IPS-20b (cell line): ENCODE measurements at regions not wholly inside any gene's neighbourhood (a gene's known extent, or its start where the extent isn't known, plus 50 kb on each side); places are given as distances from the start of the nearest gene placed in this dataset.
"Not testable (repeated sequence)": the region's sequence is repeated elsewhere in the genome, so short reads cannot be mapped to it uniquely, and the experiment has no call there.

Experiments
- H3K27ac ChIP-seq: one replicate; pipeline ENCODE4 v1.5.1; 2013; ENCODE audit warnings: low read length
- H3K27me3 ChIP-seq: 2 replicates; pipeline ENCODE4 v1.6.1; 2013; ENCODE audit warnings: mild to moderate bottlenecking, low read length, inconsistent platforms; ENCODE audit not compliant: insufficient read depth
- H3K36me3 ChIP-seq: 2 replicates; pipeline ENCODE4 v1.6.1; 2013; ENCODE audit warnings: low read depth, mild to moderate bottlenecking, inconsistent platforms, low read length, moderate library complexity; ENCODE audit not compliant: insufficient read depth
- H3K4me1 ChIP-seq: 2 replicates; pipeline ENCODE4 v1.6.1; 2013; ENCODE audit warnings: mild to moderate bottlenecking, control low read depth, inconsistent platforms, low read length, moderate library complexity; ENCODE audit not compliant: insufficient read depth
- H3K4me3 ChIP-seq: 2 replicates; pipeline ENCODE4 v1.5.1; 2013; ENCODE audit warnings: mild to moderate bottlenecking, low read length, inconsistent platforms
- H3K9ac ChIP-seq: 2 replicates; pipeline ENCODE4 v1.6.1; 2013; ENCODE audit warnings: low read depth, mild to moderate bottlenecking, inconsistent platforms, low read length, moderate library complexity
- H3K9me3 ChIP-seq: 2 replicates; pipeline ENCODE4 v1.6.1; 2013; ENCODE audit warnings: mild to moderate bottlenecking, low read depth, low read length, inconsistent platforms; ENCODE audit not compliant: insufficient read depth

DNA sequence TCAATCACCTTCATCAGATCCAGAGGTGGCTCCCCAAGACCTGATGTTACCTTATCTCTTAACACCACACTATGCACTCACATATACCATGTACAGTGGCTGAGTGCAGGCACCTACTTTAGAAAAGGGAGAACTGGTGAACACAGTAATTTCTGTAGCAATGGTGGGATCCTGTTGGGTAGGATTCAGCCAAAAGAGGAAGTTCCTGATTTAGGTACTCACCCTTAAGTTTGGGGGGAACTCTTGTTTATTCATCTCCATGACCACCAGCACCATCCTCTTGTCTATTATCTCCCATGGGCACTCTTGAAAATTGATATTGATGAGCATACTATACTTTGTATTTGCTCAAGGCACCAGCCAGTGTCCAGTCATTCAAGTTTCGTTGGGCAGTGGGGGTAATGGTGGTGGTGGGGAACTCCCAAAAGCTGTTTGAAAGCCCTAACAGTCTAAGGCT lies 324.4 kb downstream of the LMO7 start:
- Histone ChIP-seq H3K27me3 (no peaks in the 10 kb centered on the region), H3K36me3 (no peaks in the 10 kb centered on the region), H3K27ac (no peak overlapping the region), H3K4me1 (no peaks in the 10 kb centered on the region), H3K4me3 (no peak overlapping the region), H3K9ac (no peak overlapping the region), H3K9me3 (no peaks in the 10 kb centered on the region)

- Histone ChIP-seq H3K9ac (no peak overlapping the region), H3K4me3 (no peak overlapping the region), H3K4me1 (no peaks in the 10 kb centered on the region), H3K27ac (no peak overlapping the region), H3K27me3 (no peaks in the 10 kb centered on the region), H3K9me3 (no peaks in the 10 kb centered on the region), H3K36me3 (no peaks in the 10 kb centered on the region)
Observed at GRCh38 chr13:75959861-75960481, 323.8 kb downstream of the LMO7 start.

GRCh38 chr13:75953589-75953988 lies 317.5 kb downstream of the LMO7 start:
- H3K4me3 ChIP-seq, H3K27me3 ChIP-seq, H3K4me1 ChIP-seq, H3K27ac ChIP-seq, H3K9me3 ChIP-seq, H3K36me3 ChIP-seq, H3K9ac ChIP-seq: not testable (repeated sequence)

GRCh38 chr13:75947448-75947847 lies 311.3 kb downstream of the LMO7 start:
- no peaks in the 10 kb centered on the region for H3K4me1 ChIP-seq
- H3K36me3 ChIP-seq = no peaks in the 10 kb centered on the region
- no peak overlapping the region for H3K9ac ChIP-seq
- no peak overlapping the region for H3K27ac ChIP-seq
- no peak overlapping the region for H3K4me3 ChIP-seq
- no peaks in the 10 kb centered on the region for H3K9me3 ChIP-seq
- no peaks in the 10 kb centered on the region for H3K27me3 ChIP-seq

- H3K27ac ChIP-seq = no peak overlapping the region
- no peak overlapping the region for H3K4me3 ChIP-seq
- H3K9ac ChIP-seq = no peak overlapping the region
- no peaks in the 10 kb centered on the region for H3K4me1 ChIP-seq
- H3K36me3 ChIP-seq = no peaks in the 10 kb centered on the region
- no peaks in the 10 kb centered on the region for H3K9me3 ChIP-seq
- no peaks in the 10 kb centered on the region for H3K27me3 ChIP-seq
Observed at GRCh38 chr13:75946536-75947284, 310.6 kb downstream of the LMO7 start.

GRCh38 chr13:75945841-75946482 lies 309.8 kb downstream of the LMO7 start:
- no peaks in the 10 kb centered on the region for H3K4me1 ChIP-seq
- no peak overlapping the region for H3K4me3 ChIP-seq
- no peak overlapping the region for H3K9ac ChIP-seq
- no peaks in the 10 kb centered on the region for H3K36me3 ChIP-seq
- H3K27me3 ChIP-seq = no peaks in the 10 kb centered on the region
- H3K9me3 ChIP-seq = no peaks in the 10 kb centered on the region
- no peak overlapping the region for H3K27ac ChIP-seq

DNA sequence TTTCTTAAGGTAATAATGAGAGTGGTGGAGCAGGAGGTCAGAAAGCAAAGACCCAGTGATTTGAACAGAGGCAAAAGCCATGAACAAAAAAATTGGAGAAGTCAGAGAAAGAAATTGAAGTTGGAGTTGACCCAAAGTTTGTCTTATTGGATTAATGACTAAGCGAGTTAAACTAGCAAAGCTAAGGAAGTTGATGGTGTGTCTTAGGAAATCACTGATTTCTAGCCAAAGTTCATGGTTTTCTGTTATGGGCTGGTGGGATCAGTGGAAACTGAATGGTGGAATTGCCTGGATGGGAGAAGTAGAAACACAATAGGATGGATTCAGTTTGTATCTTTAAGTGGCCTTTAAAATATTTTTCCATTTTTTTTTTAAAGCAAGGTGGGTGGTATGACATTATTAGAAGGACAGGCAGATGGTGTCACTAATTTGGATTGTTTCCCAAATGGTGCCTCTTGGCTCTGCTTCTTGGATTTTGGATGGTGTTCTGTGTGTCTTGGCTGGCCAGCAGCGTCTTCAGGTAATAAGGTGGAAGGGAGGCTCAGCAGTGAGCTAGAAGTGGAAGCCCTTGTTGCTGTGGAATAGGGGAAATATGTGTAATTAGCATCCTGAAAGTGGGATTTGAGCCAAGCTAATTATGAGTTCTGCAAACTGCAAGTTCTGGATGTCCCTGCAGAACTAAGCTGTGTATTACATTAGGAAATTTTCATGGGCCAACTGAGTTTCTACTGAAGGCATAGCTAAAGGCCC lies 302.9 kb downstream of the LMO7 start:
- Histone ChIP-seq H3K36me3 (no peaks in the 10 kb centered on the region), H3K4me1 (no peaks in the 10 kb centered on the region), H3K4me3 (no peak overlapping the region), H3K27me3 (no peaks in the 10 kb centered on the region), H3K9ac (no peak overlapping the region), H3K27ac (no peak overlapping the region), H3K9me3 (no peaks in the 10 kb centered on the region)

GRCh38 chr13:75936791-75937190 lies 300.7 kb downstream of the LMO7 start:
- no peaks in the 10 kb centered on the region for H3K4me1 ChIP-seq

GRCh38 chr13:75935805-75936204 lies 299.7 kb downstream of the LMO7 start:
- Histone ChIP-seq H3K36me3 (no peaks in the 10 kb centered on the region), H3K9me3 (no peaks in the 10 kb centered on the region), H3K4me3 (no peak overlapping the region), H3K4me1 (no peaks in the 10 kb centered on the region), H3K27ac (no peak overlapping the region), H3K27me3 (no peaks in the 10 kb centered on the region), H3K9ac (no peak overlapping the region)

More at GRCh38 chr13:75936791-75937190, 300.7 kb downstream of the LMO7 start:
- Histone ChIP-seq H3K36me3 (no peaks in the 10 kb centered on the region), H3K4me3 (no peak overlapping the region), H3K27ac (no peak overlapping the region), H3K27me3 (no peaks in the 10 kb centered on the region), H3K9ac (no peak overlapping the region), H3K9me3 (no peaks in the 10 kb centered on the region)

DNA sequence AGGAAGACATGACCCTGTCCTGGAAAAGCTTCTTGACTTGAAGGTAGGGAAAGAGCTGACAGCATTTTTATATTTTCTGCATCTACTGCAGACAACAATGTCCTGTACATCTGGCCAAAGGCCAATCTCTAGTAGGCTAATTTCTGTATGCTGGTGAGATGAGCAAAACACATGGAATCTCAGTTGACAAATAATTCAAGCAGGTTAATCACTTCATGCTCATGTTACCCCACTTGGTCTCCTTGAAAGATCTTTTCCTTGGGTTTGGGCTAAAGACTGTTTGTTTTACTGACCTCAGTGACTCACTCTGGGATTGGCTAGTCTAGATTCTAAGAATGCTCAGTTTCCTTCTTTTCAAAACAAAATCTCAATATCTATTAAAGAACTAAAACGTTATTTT lies 298.8 kb downstream of the LMO7 start:
- Histone ChIP-seq H3K9me3 (no peaks in the 10 kb centered on the region), H3K27me3 (no peaks in the 10 kb centered on the region)

GRCh38 chr13:75932636-75933035 lies 296.5 kb downstream of the LMO7 start:
- Histone ChIP-seq H3K4me3 (no peak overlapping the region), H3K27me3 (no peaks in the 10 kb centered on the region), H3K27ac (no peak overlapping the region), H3K9ac (no peak overlapping the region), H3K9me3 (no peaks in the 10 kb centered on the region), H3K4me1 (no peaks in the 10 kb centered on the region), H3K36me3 (no peaks in the 10 kb centered on the region)

More for the DNA sequence above, 298.8 kb downstream of the LMO7 start:
- Histone ChIP-seq H3K36me3 (no peaks in the 10 kb centered on the region), H3K4me1 (no peaks in the 10 kb centered on the region), H3K4me3 (no peak overlapping the region), H3K9ac (no peak overlapping the region), H3K27ac (no peak overlapping the region)
